Left renal cortex interstitium (tissue), 4 donors: ENCODE measurements at regions not wholly inside any gene's neighbourhood (a gene's known extent, or its start where the extent isn't known, plus 50 kb on each side); places are given as distances from the start of the nearest gene placed in this dataset.

Experiments
- DNase-seq, 4 donors: peaks; one replicate each; pipeline ENCODE4 v3.0.0-alpha.2; 2013; ENCODE audit warnings: low read depth in 4 of 4, low spot score in 2 of 4, missing footprints in 1 of 4

DNA sequence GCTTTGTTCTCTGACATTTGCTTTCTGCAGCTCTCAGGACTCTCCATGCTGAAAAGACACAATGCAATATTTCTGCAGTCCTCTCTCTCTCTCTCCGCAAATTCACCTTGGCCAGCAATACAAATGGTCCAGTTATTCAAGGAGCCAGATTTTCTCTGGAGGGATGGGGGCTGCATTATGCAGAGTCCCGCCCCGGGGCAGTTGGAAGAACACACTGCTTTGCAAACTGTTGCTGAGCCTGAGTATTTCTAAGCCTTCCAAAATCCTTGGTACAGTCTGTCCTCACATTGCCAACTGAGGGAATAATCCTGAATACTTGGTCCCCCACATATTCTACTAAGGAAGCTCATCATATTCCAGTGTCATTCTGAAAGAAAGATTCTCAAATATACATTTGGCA lies 94.3 kb upstream of the ZC3H12C start:
- DNase-seq: no peak

DNA sequence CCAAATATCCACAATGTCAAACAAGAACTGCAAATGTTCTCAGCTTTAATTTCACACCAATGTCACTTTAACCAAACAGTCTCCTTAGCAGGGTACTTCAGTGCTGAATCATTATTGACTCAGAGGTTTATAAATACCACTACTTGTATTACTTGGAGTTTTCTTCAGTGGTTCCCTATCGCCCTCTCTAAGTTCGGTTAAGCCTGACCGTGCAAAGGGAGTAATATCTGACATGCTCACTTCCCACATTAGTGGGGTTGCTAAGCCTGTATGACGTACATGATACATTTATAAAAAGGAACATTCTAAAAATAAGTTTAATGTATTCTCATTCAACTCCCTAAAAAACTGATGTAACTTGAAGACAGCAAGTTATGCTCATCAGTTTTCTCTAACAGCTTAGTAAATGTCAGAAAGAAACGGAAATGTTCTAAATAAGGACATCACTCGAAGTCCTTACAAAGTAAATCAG lies 93.1 kb upstream of the ZC3H12C start:
- no peak for DNase-seq

DNA sequence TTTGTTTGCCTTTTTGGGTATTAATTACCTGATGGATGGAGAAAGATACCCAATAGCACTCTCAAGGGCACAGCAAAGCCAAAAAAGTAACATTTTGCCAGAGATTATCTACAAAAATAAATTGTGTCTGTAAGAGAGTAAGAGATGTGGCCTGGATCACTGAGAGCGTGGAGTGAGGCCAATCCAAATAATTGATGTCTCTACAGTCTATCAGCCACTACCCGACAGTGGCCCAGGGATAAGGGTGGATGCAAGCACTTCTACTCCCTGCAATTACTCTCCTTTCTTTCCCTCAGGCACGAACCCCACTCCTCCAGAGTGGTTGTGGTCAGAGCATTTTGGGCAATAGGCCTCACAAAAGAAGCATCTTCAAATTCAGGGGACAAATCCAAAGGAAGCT lies 92.3 kb upstream of the ZC3H12C start:
- no peak for DNase-seq

DNA sequence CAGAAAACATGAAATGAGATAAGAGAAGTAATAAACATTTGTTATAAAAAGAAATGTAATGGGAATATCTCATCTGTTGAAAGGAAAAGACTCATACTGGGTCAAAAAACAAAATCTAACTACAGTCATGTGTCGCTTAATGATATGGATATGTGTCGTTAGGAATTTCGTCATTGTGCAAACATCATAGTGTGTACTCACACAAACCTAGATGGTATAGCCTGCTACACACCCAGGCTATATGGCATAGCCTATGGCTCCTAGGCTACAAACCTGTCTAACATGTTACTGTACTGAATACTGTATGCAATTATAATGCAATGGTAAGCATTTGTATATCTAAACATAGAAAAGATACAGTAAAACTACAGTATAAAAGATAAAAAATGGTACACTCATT lies 89.8 kb upstream of the ZC3H12C start:
- no peak for DNase-seq

DNA sequence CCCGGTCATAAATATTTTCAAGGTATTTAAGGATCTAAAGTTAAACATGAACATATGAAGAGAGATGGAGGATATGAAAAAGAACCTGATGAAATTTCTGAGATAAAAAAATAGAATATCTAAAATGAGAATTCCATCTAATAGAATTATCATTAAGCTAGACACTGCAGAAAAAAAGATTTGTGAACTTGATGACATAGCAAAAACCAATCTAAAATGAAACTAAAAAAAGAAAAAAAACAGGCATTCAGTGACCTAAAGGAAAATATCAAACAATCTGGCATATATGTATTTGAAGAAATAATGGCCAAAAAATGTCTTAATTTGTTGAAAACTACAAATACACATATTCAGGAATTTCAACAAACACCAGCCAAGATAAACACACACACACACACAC lies 81.6 kb upstream of the ZC3H12C start:
- DNase-seq: no peak

DNA sequence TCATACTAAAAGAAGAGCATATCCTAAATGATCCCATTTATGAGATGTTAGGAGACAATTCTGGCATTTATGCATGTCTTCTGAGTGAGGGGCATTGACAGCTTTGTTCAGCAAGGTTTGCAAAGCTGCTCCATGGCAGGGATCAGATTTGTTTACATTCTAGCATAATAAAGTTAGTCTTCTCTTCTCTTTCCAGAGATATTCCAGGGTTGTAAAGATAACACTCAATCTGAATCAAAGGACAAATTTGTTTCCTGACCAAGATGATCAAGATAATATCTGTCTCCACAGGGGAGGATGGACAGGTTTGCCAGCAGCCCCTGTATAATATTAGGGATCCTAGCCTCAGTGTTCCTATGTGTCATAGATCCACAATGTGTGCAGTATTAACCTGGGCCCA lies 77.5 kb upstream of the ZC3H12C start:
- DNase-seq: no peak

DNA sequence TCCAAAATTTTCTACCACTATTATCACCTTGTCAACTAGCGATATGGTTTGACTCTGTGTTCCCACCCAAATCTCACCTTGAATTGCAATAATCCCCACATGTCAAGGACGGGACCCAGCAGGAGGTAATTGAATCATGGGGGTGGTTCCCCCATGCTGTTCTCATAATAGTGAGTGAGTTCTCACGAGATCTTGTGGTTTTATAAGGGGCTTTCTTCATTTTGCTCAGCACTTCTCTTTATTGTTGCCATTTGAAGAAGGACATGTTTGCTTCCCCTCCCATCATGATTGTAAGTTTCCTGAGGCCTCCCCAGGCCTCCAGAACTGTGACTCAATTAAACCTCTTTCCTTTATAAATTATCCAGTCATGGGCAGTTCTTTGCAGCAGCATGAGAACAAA lies 73.5 kb upstream of the ZC3H12C start:
- DNase-seq: no peak

DNA sequence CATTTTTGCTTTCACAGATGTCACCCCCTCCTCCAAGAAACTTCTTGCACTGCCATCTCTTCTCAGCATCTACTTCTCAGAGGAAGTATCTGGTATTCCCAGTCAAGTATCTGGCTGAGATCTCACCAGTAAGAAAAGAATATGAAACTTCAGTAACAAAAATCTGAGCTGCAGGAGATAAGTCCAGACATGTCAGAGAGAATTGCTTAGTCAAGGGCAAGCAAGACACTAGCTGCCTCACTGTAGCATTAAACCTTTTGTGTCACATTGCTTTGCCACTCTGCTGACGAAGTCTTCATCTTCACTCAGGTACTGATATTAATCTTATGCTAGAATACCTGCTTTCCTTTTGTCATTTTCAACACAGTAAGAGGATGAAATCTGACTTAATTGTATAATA lies 70.6 kb upstream of the ZC3H12C start:
- DNase-seq: no peak

DNA sequence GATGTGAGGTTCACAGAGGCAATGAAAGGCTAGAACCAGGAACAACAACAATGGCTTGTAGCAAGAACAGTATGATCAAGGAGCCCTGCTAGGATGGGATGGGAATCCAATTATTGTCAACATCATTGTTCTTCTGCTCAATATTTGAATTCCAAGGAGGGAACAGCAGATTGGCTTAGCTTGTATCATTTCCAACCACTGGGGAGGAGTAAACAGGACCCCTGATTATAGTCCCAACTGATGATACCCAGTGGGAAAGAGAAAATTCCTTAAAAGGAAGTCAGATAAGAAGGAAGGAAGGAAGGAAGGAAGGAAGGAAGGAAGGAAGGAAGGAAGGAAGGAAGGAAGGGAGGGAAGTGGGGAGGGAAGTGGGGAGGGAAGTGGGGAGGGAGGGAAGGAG lies 69.5 kb upstream of the ZC3H12C start:
- DNase-seq: no peak

DNA sequence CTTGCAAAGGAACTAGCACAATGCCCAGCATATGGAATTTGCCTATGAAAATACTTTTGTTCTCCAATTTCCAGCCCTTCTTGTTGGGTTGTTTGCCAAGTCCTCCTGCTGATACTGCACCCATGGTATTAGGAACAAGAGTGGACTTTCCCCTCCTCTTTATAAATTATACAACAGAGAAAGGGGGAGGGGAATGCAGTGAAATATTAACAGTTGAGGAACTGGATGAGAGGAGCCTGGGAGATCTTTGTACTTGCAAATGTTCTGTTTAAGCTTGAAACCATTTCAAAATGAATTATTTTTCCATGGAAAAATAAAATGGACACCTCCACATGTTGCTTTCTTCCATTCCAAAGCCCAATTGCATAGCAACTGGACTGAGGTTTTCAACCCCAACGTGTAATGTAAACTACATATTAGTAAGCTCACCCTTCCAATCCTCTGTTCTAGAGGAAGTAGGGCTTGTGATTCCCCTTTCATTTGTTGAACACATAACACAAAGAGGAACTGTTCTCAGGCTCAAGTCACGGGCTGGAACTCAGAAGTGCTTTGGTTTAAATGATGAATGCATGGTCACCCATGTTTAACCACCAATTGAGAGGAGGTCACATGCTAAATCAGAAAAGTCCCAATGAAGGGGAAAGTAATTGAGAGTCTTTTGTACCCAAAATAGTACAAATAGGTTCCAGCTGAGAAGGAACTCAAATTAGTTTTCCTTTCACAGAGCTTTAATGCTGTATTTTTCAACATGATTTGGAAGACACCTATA lies 66.2 kb upstream of the ZC3H12C start:
- peak in 1 of 4 donors; percentile 16 for DNase-seq

DNA sequence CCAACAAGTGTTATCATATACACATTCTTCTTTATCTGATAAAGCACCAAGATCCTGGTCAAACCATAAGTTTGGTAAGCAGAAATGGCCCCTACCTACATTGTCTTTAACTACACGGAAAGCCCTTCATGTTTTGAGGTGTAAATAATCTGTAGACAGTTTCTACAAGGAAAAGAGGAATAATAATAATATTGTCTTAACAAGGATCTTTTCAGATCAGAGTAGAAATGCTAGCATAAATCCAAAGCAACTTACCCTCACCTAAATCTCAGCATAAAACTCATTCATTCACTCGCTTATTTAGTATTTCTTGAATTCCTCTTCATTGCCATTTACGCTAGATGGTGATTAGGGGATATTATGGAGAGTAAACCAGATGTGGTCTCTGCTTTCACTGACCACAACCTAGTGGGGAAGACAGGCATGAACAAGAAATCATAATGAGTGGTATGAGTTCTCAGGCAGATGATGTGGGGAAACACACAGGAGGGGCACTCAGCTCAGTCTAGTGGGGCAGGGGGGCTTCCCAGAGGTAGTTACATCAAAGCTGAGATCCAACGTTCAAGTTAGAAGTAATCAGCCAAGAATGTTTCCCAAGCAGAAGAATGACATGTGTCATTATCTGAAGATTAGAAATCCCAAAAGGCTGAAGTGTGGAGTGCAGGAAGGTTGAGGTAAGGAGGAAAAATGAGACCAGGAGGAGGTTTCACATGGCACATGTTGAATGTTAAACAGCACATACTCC lies 65.4 kb upstream of the ZC3H12C start:
- DNase-seq: no peak

DNA sequence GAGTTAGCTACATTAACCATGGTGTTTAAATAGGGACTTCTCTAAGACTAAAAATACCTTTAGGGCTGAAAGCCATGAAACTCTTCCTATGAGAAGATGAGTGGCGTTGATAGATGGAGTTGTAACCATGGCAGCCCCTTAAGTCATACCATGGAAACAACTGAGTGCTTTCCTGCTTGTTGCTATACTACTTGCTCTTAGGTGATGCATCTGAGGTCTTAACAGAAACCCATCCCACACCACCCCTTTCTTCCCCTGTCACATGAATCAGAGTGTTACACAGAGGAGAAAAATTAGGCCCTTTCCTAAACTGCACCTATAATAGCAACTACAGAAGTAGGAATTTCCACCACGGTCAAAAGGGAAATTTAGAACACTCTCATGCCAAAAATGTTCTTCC lies 64.3 kb upstream of the ZC3H12C start:
- no peak for DNase-seq

DNA sequence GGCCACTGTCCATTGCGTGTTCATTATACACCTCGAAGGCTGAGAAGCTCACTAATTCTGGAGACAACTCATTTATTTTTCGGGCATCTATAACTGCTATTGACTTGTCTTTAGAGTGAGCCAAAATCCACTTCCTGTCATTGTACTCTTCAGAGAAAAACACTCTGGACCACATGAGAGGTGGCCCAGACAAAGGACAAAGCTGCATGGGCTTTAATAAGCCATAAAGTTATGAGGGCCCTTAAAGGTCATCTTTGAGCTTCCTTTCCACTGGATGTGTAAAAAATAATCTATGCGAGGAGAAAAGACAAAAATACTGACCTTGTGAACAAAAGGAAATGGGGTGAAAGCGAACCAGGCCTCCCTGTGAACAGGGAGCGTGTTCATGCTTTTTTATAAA lies 63.5 kb upstream of the ZC3H12C start:
- no peak for DNase-seq

DNA sequence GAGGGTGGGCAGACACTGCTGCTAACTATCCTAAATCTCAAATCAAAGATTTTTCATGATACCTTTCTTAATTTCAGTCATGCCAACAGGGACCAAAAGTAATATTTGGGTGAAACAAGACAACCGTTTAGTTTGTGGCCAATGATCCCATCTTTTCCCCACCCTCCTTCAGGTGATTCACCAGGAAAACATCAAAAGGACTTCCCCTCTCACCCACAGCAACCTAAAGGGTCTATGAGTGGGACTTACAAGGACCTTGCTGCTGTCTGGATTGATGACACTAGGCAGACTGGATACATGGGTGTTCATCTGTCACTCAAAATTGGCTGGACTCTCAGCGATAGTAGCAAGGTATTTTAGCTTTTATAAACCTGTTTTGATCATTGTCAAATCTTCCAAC lies 62.0 kb upstream of the ZC3H12C start:
- no peak for DNase-seq

DNA sequence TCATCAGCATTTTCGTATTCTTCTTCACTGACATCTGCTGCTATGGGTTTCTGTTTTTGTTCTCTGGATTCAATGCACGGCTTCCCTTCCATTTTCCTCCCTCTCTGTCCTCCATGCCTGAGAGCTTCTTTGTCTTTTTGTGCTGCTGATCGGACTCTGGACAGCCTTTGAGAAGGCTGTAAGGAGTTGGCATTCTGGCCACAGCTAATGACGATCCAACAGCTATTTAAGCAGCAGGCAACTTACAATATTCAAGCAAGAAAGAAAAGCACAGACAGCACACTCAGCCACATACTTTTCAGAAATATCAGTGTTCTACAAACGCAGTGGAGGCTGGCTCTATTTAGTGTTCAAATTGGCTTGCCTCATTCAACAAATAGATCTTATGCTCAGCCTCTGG lies 60.9 kb upstream of the ZC3H12C start:
- DNase-seq: no peak

DNA sequence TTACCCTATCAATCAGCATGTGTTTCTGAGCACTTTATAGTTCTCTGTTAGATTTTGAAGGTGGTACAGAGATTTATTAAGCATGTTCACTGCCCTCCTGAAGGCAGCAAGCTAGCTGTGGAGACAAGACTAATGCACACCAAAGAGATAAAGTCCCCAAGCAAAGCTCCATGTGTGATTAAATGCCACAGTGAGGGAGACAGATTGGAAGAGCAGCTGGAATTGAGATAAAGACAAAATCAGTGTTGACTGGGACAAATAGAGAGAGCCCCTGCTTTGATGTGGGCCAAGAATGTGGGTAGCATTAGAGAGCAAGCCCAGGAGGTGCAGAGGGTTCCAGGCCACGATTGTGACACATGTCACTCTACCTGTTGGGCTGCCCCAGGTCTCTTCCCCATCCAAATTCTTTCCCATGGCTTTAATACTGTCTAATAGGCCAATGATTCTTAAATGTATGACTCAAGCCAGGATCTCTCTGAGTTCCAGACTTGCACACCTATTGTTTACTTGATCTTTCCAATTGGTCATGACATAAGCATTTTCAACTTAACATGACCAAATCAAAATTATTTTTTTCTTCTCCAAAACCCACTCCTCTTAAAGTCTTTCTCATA lies 60.1 kb upstream of the ZC3H12C start:
- no peak for DNase-seq

DNA sequence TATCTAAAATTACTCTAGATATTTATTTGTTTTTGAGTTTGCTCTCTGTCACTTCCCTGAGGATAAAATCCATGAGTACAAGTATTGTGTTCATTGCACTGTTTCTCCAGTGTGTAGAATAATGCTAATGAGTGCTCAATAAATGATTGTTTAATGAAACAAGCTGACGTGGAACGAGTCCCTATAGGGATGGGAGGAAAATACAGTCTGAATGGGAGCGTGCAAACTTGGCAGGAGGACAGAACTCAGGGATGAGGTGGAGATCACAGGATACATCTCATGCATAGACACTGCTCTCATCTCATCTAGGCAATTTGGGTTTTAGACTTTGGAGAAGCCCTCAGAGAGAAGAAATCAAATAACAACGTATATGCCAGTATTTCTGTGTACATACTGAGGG lies 58.4 kb upstream of the ZC3H12C start:
- DNase-seq: no peak

DNA sequence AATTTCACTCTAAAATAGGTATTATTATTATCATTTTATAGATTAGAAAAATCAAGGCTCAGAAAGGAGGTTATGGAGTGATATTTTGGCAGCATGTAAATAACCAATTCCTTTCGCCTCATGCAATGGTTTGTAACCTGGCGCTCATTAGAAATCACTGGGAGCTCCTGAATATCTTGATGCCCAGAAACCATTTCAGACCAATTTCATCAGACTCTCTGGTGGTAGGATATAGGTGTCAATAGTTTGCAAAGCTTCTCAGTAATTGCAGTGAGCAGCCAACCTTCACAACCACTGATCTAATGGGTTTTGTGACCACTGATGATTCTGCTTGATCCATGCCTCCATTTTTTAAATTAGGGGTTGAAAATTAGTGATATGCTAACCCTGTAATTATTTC lies 57.8 kb upstream of the ZC3H12C start:
- DNase-seq: no peak

DNA sequence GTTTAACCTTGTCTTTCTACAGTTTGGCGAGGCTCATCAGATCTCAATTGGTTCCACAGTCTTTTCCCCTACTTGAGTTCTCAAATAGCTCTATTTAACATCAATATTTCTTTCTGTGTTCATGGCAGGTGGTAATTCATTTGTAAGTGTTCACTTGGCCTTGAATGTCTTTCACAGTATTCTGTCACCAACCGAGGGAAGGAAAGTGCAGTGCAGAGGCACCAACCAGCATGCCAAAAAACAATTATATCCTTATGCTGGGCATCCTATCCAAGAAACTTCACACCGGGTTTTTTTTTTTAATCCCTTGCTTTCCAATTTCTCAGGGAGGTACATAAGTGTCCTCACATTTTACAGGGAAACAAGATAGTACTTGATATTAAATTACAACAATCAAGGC lies 55.0 kb upstream of the ZC3H12C start:
- DNase-seq: no peak
